ENCODE measurements at regions not wholly inside any gene's neighbourhood (a gene's known extent, or its start where the extent isn't known, plus 50 kb on each side); places are given as distances from the start of the nearest gene placed in this dataset.
A peak's percentile ranks its signal among the peaks of the same experiment; 100 is the strongest.

DNA sequence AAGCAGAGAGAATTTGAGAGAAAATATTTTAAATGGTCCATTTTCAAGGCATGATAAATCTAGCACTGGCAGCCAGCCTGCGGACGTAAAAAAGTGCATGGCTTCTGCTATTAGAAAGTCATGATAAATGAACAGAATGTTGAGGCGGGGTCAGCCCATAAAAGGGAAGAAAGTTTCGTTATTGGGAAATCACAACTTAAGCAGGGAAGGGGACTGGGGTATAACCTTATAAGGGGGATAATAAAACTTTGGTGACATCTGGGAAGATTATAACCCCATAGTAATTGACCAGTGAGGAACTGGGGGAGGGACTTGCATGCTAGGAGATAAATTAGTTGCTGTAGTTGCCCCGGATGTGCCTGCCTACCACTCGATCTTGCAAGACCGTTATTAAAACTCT is 88.4 kb upstream of the PLSCR4 start:
- Histone ChIP-seq H3K4me3 (ENCODE audit: low read depth, low read length) (no peak overlapping the region), H3K36me3 (replicated peaks) (no peaks in the 10 kb centered on the region), H3K27me3 (replicated peaks) (no peaks in the 10 kb centered on the region), H3K27ac (no peak overlapping the region)
- TF ChIP-seq, protein P1, sequence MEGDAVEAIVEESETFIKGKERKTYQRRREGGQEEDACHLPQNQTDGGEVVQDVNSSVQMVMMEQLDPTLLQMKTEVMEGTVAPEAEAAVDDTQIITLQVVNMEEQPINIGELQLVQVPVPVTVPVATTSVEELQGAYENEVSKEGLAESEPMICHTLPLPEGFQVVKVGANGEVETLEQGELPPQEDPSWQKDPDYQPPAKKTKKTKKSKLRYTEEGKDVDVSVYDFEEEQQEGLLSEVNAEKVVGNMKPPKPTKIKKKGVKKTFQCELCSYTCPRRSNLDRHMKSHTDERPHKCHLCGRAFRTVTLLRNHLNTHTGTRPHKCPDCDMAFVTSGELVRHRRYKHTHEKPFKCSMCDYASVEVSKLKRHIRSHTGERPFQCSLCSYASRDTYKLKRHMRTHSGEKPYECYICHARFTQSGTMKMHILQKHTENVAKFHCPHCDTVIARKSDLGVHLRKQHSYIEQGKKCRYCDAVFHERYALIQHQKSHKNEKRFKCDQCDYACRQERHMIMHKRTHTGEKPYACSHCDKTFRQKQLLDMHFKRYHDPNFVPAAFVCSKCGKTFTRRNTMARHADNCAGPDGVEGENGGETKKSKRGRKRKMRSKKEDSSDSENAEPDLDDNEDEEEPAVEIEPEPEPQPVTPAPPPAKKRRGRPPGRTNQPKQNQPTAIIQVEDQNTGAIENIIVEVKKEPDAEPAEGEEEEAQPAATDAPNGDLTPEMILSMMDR (IDR thresholded peaks at IDR 0.05; ENCODE audit: low read depth, low read length, missing control alignments), result no peak
- no peak for DNase-seq
- in situ Hi-C loops (cut with HindIII; ENCODE audit: low pct_ligation_motif_present, low sequenced_read_pairs), result no loop called here

DNA sequence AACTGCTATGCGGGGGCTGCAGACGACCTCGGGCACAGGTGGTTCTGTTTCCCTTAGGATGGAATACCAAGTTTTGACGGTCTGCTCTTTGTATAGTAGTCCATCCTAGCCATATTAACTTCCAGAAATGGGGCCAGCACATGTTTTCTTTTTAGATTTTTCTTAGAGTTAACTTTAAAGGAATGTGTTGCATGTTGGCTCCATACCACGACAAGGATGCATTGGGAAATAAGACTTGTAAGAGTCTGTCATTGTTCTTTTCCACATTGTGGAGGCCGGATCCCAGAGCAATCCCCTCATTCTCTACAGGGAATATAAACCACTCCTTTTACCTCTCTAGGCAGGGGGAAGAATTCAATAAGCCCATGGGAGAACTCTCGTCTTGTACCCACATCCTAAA is 87.1 kb upstream of the PLSCR4 start:
- Histone ChIP-seq H3K36me3 (replicated peaks) (no peaks in the 10 kb centered on the region), H3K27ac (no peak overlapping the region), H3K27me3 (replicated peaks) (no peaks in the 10 kb centered on the region), H3K4me3 (ENCODE audit: low read depth, low read length) (no peak overlapping the region)
- in situ Hi-C loops (cut with HindIII; ENCODE audit: low pct_ligation_motif_present, low sequenced_read_pairs), result no loop called here
- TF ChIP-seq, protein P1 (IDR thresholded peaks at IDR 0.05; ENCODE audit: low read depth, low read length, missing control alignments), result no peak
- DNase-seq, result no peak

DNA sequence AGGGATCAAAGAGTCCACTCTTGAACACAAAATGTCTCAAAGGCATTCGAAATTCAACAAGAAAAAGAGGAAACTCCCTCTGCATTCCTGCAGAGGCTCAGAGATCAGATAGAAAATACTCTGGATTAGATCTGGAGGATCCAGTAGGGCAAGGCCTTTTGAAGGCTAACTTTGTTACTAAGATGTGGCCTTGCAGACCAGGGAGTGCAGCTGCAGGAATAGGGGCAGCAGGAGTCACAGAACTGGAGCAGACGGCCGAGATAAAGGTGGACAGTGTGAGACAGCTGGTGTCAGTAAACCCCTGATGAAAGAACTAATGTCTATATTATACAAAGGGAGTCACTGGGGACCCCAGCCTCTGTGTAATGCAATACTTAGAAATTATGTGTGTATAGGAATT is 84.5 kb upstream of the PLSCR4 start:
- no peak for DNase-seq
- Histone ChIP-seq H3K4me3 (ENCODE audit: low read depth, low read length) (no peak overlapping the region), H3K27me3 (replicated peaks) (no peaks in the 10 kb centered on the region), H3K27ac (no peak overlapping the region), H3K36me3 (replicated peaks) (no peaks in the 10 kb centered on the region)
- in situ Hi-C loops (cut with HindIII; ENCODE audit: low pct_ligation_motif_present, low sequenced_read_pairs), result no loop called here
- TF ChIP-seq, protein P1 (IDR thresholded peaks at IDR 0.05; ENCODE audit: low read depth, low read length, missing control alignments), result no peak

DNA sequence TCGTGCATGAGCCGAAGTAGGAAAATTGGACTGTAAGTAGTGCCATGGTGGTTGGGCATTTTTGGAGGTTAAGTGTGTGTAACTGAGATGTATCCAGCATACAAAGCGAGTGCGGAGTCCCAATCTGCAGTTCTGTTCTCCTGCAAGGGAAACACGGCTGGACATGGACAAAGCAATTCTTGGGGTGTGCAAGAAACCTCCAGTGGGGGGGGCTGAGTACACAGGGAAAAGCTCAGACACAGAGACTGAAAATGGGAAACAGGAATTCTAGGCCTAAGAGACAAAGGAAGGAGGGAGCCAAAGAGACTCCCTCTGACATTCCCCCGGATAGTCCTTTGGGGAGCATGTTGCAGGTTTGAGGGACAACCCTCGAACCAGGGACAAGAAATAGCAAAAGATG is 83.2 kb upstream of the PLSCR4 start:
- TF ChIP-seq, protein P1 (IDR thresholded peaks at IDR 0.05; ENCODE audit: low read depth, low read length, missing control alignments), result peak; percentile 64
- Histone ChIP-seq H3K27ac (no peak overlapping the region), H3K4me3 (ENCODE audit: low read depth, low read length) (no peak overlapping the region), H3K36me3 (replicated peaks) (no peaks in the 10 kb centered on the region), H3K27me3 (replicated peaks) (no peaks in the 10 kb centered on the region)
- peak; percentile 42 for DNase-seq
- in situ Hi-C loops (cut with HindIII; ENCODE audit: low pct_ligation_motif_present, low sequenced_read_pairs), result no loop called here

DNA sequence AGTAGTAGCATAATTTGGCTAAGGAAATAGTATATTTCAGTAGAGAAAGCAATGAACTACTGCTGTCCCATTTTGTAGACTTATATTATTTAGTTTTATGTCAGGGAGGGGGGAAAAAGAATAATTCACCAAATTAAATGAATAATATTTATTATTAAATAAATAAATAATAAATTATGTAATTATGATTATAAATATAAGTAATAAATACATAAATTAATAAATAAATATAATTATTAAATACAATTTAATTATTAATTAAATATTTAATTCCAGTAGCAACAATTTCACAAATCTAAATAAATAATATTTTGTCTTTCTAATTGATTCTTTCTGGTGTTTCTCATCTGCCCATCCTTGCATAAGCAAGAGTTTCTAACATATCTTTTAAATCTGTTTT is 81.1 kb upstream of the PLSCR4 start:
- Histone ChIP-seq H3K27ac (no peak overlapping the region), H3K4me3 (ENCODE audit: low read depth, low read length) (no peak overlapping the region), H3K27me3 (replicated peaks) (no peaks in the 10 kb centered on the region), H3K36me3 (replicated peaks) (no peaks in the 10 kb centered on the region)
- in situ Hi-C loops (cut with HindIII; ENCODE audit: low pct_ligation_motif_present, low sequenced_read_pairs), result no loop called here
- TF ChIP-seq, protein P1 (IDR thresholded peaks at IDR 0.05; ENCODE audit: low read depth, low read length, missing control alignments), result no peak
- no peak for DNase-seq

DNA sequence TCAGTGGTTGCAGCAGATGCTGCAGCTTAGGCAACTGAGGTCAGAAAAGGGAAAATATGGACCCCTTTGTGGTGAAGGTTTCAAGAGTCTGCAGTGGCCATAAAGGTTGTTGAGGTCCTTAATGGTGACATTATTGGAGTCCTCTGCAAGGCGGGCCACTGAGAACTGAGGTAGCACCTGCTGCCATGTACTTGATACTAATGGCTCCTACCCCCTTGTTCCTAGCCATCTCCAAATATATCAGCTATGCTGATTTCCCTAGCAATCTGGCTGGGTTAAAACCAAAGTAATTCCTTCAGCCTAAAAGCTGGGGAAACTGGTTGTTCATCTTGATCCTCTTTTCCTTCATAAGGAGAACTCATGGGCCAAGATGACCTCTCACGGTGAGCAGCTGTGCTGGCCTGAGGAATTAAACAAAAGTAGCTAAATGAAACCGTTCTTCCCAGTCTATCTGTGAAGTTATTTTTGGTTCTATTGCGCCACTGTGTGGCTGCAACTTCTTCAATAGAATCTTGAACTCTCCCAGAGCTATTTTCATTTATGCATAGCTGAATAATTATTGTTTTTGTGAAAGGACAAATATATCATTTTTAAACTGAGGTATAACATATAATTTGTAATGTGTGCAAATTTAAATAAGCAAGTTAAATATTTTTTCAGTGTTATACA is 76.1 kb upstream of the PLSCR4 start:
- no peak overlapping the region for H3K4me3 ChIP-seq (ENCODE audit: low read depth, low read length)
- no peaks in the 10 kb centered on the region for H3K36me3 ChIP-seq (replicated peaks)
- DNase-seq, result peak; percentile 60
- H3K27ac ChIP-seq, result no peak overlapping the region
- TF ChIP-seq, protein P1 (IDR thresholded peaks at IDR 0.05; ENCODE audit: low read depth, low read length, missing control alignments), result peak; percentile 64
- in situ Hi-C loops (cut with HindIII; ENCODE audit: low pct_ligation_motif_present, low sequenced_read_pairs), result no loop called here
- H3K27me3 ChIP-seq (replicated peaks), result no peaks in the 10 kb centered on the region

Measured in brain microvascular endothelial cell (primary cell).